ENCODE measurements at regions not wholly inside any gene's neighbourhood (a gene's known extent, or its start where the extent isn't known, plus 50 kb on each side); places are given as distances from the start of the nearest gene placed in this dataset.

DNA sequence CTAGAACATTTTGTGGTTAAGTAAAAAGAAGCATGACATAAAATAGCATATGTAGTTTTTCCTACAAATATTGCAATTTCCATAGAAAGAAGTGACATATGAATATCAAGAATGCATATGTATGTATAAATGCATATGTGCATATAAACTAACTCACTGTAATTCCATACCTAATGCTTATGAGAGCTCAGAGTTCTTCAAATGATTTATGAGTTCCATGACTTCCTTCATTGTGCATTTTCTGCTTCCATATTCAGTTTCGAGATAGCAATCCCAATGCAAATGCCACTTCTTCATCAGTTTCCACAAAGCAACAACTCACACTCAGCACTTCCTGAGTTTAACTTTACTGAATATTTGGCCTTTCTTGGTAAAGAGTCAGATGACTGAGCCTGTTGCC is 1744.3 kb upstream of the MIR17HG start:
- Histone ChIP-seq H3K14ac (replicated peaks; ENCODE audit: low read depth, low read length) (no peak overlapping the region), H2AK9ac (replicated peaks; ENCODE audit: low read depth, low read length, poor library complexity) (no peak overlapping the region), H3K27me3 (ENCODE audit: control insufficient read depth, insufficient read depth, low read length) (no peaks in the 10 kb centered on the region), H2AFZ (replicated peaks; ENCODE audit: low read length, poor library complexity) (no peak overlapping the region), H3K9ac (ENCODE audit: low read depth, low read length) (no peak overlapping the region), H3K4me2 (ENCODE audit: low read depth, low read length) (no peak overlapping the region), H4K20me1 (ENCODE audit: insufficient read depth, low read length) (no peaks in the 10 kb centered on the region), H3K9me1 (ENCODE audit: insufficient read depth, low read length) (no peaks in the 10 kb centered on the region), H2BK5ac (ENCODE audit: low read depth, low read length, poor library complexity, severe bottlenecking) (no peak overlapping the region), H4K8ac (ENCODE audit: low read depth in 2 of 2, low read length in 2 of 2) (no peak overlapping the region), H2BK15ac (ENCODE audit: low read depth, low read length) (no peak overlapping the region), H3K23ac (ENCODE audit: low read depth, low read length) (no peak overlapping the region), H3K27ac (ENCODE audit: insufficient read depth, low read length) (no peak overlapping the region), H3K18ac (ENCODE audit: low read depth, low read length) (no peak overlapping the region), H3K4ac (ENCODE audit: low read depth, low read length) (no peak overlapping the region), H4K91ac (ENCODE audit: insufficient read depth, low read depth, low read length) (no peak overlapping the region), H3K79me1 (ENCODE audit: low read depth in 1 of 2, low read length in 2 of 2) (no peaks in the 10 kb centered on the region), H2BK120ac (ENCODE audit: low read depth, low read length) (no peak overlapping the region), H3K36me3 (ENCODE audit: control insufficient read depth, insufficient read depth, low read length) (no peaks in the 10 kb centered on the region), H2AK5ac (ENCODE audit: low read depth, low read length) (no peak overlapping the region), H3K4me1 (ENCODE audit: control insufficient read depth, insufficient read depth, low read length) (no peaks in the 10 kb centered on the region), H4K5ac (ENCODE audit: low read depth, low read length) (no peak overlapping the region), H3K56ac (ENCODE audit: extremely low read depth, insufficient read depth, low read length) (no peak overlapping the region), H3K9me3 (ENCODE audit: control insufficient read depth, insufficient read depth, low read length) (peaks cover 12% of the 10 kb centered on the region), H3K4me3 (ENCODE audit: insufficient read depth, low read depth, low read length) (no peak overlapping the region), H2BK20ac (ENCODE audit: low read depth, low read length) (no peak overlapping the region)
- in situ Hi-C loops (cut with MboI; ENCODE audit: low sequenced_read_pairs) = no loop called here
- DNase-seq (no peak), ATAC-seq (ENCODE audit: low read depth) (no peak)
- dilution Hi-C loops (cut with HindIII; ENCODE audit: low sequenced_read_pairs, unreplicated experiment) = no loop called here
- BruUV-seq (replicated peaks) = no TSS peak
- ChIA-PET POLR2A (ENCODE audit: unreplicated experiment) (no interaction called here), CTCF (no interaction called here)
- WGBS, 2 experiments (ENCODE audit: extremely low coverage in 2 of 2, insufficient read length in 1 of 2) = 100% methylated on average over 1 of the region's 1 CpG; no CpG with 5 or more reads in 1 of the 2 experiments
- intact Hi-C loops (cut with micrococcal nuclease) = no loop called here
- TF ChIP-seq CEBPB (IDR thresholded peaks at IDR 0.05; ENCODE audit: low read depth, low read length) (no peak), MAFK (IDR thresholded peaks at IDR 0.05; ENCODE audit: low read depth, low read length) (no peak), NFE2L2 (IDR thresholded peaks at IDR 0.05; ENCODE audit: low read depth, low read length) (no peak), SMC3 (IDR thresholded peaks at IDR 0.05; ENCODE audit: low read depth, low read length) (no peak)
- TF ChIP-seq, protein P1, sequence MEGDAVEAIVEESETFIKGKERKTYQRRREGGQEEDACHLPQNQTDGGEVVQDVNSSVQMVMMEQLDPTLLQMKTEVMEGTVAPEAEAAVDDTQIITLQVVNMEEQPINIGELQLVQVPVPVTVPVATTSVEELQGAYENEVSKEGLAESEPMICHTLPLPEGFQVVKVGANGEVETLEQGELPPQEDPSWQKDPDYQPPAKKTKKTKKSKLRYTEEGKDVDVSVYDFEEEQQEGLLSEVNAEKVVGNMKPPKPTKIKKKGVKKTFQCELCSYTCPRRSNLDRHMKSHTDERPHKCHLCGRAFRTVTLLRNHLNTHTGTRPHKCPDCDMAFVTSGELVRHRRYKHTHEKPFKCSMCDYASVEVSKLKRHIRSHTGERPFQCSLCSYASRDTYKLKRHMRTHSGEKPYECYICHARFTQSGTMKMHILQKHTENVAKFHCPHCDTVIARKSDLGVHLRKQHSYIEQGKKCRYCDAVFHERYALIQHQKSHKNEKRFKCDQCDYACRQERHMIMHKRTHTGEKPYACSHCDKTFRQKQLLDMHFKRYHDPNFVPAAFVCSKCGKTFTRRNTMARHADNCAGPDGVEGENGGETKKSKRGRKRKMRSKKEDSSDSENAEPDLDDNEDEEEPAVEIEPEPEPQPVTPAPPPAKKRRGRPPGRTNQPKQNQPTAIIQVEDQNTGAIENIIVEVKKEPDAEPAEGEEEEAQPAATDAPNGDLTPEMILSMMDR (conservative IDR thresholded peaks at IDR 0.05; ENCODE audit: low read depth, low read length) = no peak

Measured in IMR-90 (cell line).